SK-N-SH (cell line): ENCODE measurements at regions not wholly inside any gene's neighbourhood (a gene's known extent, or its start where the extent isn't known, plus 50 kb on each side); places are given as distances from the start of the nearest gene placed in this dataset.

Source experiments
- CTCF ChIA-PET: fragments of 300-600, 350-600 bp; formaldehyde crosslinking; extraction: SDS; loops from one replicate; lab custom pipeline; 2021; lab: Yijun Ruan, JAX
- POLR2A ChIA-PET: fragments of 350-600 bp; sonication (Branson Sonifier 250); formaldehyde crosslinking; extraction: SDS; loops from one replicate; lab custom pipeline; 2020; ENCODE audit warnings: antibody characterized with exemption, inconsistent platforms; lab: Yijun Ruan, JAX
- DNase-seq: peaks from one replicate; pipeline ENCODE4 v3.0.0; 2012
- H2AFZ ChIP-seq: fragments of 200-600 bp; sonication (generic); 2 replicates; pipeline ENCODE4 v1.8.1; 2016; ENCODE audit warnings: antibody characterized with exemption, mild to moderate bottlenecking, low read depth
- H3F3A ChIP-seq: fragments of 200-600 bp; sonication (generic); replicated peaks from 2 replicates; pipeline ENCODE3; 2016; ENCODE audit warnings: antibody characterized with exemption, mild to moderate bottlenecking; ENCODE audit not compliant: insufficient read depth
- H3K27ac ChIP-seq, 2 experiments: fragments of 200-500 bp in 1 of 2; fragments of 200-600 bp in 1 of 2; sonication (Bioruptor generic) in 1 of 2; sonication (generic), shearing (Covaris generic) in 1 of 2; 2 replicates each; pipeline versions ENCODE4 v1.5.1 to v1.6.1; 2014 to 2016; ENCODE audit warnings: low read depth in 2 of 2, inconsistent platforms in 1 of 2, low read length in 1 of 2, mild to moderate bottlenecking in 1 of 2, mixed read lengths in 1 of 2
- H3K27me3 ChIP-seq: fragments of 200-600 bp; sonication (generic), shearing (Covaris generic); 2 replicates; pipeline ENCODE4 v1.6.1; 2016; ENCODE audit warnings: mixed run types; ENCODE audit not compliant: insufficient read depth
- H3K36me3 ChIP-seq, 2 experiments: fragments of 200-500 bp in 1 of 2; fragments of 200-600 bp in 1 of 2; sonication (Bioruptor generic) in 1 of 2; sonication (generic) in 1 of 2; replicated peaks in 1 of 2; 2 replicates each; pipeline versions ENCODE3 to v1.5.1; 2014 to 2016; ENCODE audit warnings: low read length in 1 of 2, mild to moderate bottlenecking in 1 of 2; ENCODE audit not compliant: insufficient read depth in 2 of 2, control insufficient read depth in 1 of 2
- H3K4me1 ChIP-seq, 2 experiments: fragments of 200-500 bp in 1 of 2; fragments of 200-600 bp in 1 of 2; sonication (Bioruptor generic) in 1 of 2; sonication (generic), shearing (Covaris generic) in 1 of 2; 2 replicates each; pipeline versions ENCODE4 v1.5.1 to v1.6.1; 2014 to 2016; ENCODE audit warnings: low read depth in 1 of 2, low read length in 1 of 2, mixed run types in 1 of 2; ENCODE audit not compliant: insufficient read depth in 2 of 2, control insufficient read depth in 1 of 2
- H3K4me2 ChIP-seq: fragments of 200-600 bp; sonication (generic), shearing (Covaris generic); 2 replicates; pipeline ENCODE4 v1.6.1; 2017; ENCODE audit warnings: mixed run types
- H3K4me3 ChIP-seq, 2 experiments: fragments of 200-500 bp in 1 of 2; fragments of 200-600 bp in 1 of 2; sonication (Bioruptor generic) in 1 of 2; sonication (generic), shearing (Covaris generic) in 1 of 2; 2 replicates each; pipeline versions ENCODE4 v1.5.1 to v1.8.1; 2014 to 2016; ENCODE audit warnings: low read depth in 2 of 2, inconsistent platforms in 1 of 2, low read length in 1 of 2, mild to moderate bottlenecking in 1 of 2, mixed read lengths in 1 of 2, moderate library complexity in 1 of 2
- H3K79me2 ChIP-seq: fragments of 200-600 bp; sonication (generic); 2 replicates; pipeline ENCODE4 v1.8.1; 2017; ENCODE audit warnings: mild to moderate bottlenecking; ENCODE audit not compliant: insufficient read depth
- H3K9ac ChIP-seq: fragments of 200-600 bp; sonication (generic); 2 replicates; pipeline ENCODE4 v1.6.1; 2017; ENCODE audit warnings: mixed run types
- H3K9me2 ChIP-seq: fragments of 200-600 bp; sonication (generic); 2 replicates; pipeline ENCODE4 v1.6.1; 2017; ENCODE audit warnings: mixed run types
- H3K9me3 ChIP-seq: fragments of 200-600 bp; sonication (generic); 2 replicates; pipeline ENCODE4 v1.6.1; 2017; ENCODE audit warnings: mixed run types, mild to moderate bottlenecking, moderate library complexity
- H4K20me1 ChIP-seq: fragments of 200-600 bp; sonication (generic); 2 replicates; pipeline ENCODE4 v1.6.1; 2017; ENCODE audit warnings: mild to moderate bottlenecking, mixed run types; ENCODE audit not compliant: insufficient read depth
- ELF1 ChIP-seq: IDR thresholded peaks from 2 replicates; pipeline ENCODE4 v1.4.0; 2012
- FOSL2 ChIP-seq: IDR thresholded peaks from 2 replicates; pipeline ENCODE4 v1.4.0; 2012; ENCODE audit warnings: low read depth, mild to moderate bottlenecking, moderate library complexity, borderline replicate concordance
- FOXJ3 ChIP-seq: sonication (generic); formaldehyde crosslinking; IDR thresholded peaks from 2 replicates; pipeline ENCODE4 v1.5.1; 2020; ENCODE audit warnings: mild to moderate bottlenecking, missing genetic modification reagents
- MXI1 ChIP-seq: IDR thresholded peaks from 2 replicates; pipeline ENCODE4 v1.6.1; 2012; ENCODE audit warnings: mild to moderate bottlenecking, low read depth, low read length, improper control_type of control experiment
- NRF1 ChIP-seq: IDR thresholded peaks from 2 replicates; pipeline ENCODE4 v1.6.1; 2012; ENCODE audit warnings: low read depth, mild to moderate bottlenecking, low read length
- POLR2AphosphoS5 ChIP-seq: IDR thresholded peaks from 2 replicates; pipeline ENCODE4 v1.6.1; 2012; ENCODE audit warnings: low read depth, low read length
- RAD21 ChIP-seq: IDR thresholded peaks from 2 replicates; pipeline ENCODE4 v1.6.1; 2012; ENCODE audit warnings: mild to moderate bottlenecking, low read length
- RCOR1 ChIP-seq: fragments of 150-350 bp; IDR thresholded peaks from 2 replicates; pipeline ENCODE4 v1.6.1; 2017; ENCODE audit warnings: antibody characterized with exemption, low read length
- SIN3A ChIP-seq: IDR thresholded peaks from 2 replicates; pipeline ENCODE4 v1.6.1; 2012; ENCODE audit warnings: low read depth, mild to moderate bottlenecking, low read length, moderate library complexity, borderline replicate concordance
- TAF1 ChIP-seq: IDR thresholded peaks from 2 replicates; pipeline ENCODE4 v1.6.1; 2012; ENCODE audit warnings: low read depth, mild to moderate bottlenecking, low read length, moderate library complexity, borderline replicate concordance
- WGBS: methylation state at CpG from one replicate; pipeline ENCODE4 v1.1.6; 2017; ENCODE audit warnings: low lambda C conversion rate; 5-methylcytosine and 5-hydroxymethylcytosine counted together
- TF ChIP-seq, protein P1 (sequence below): IDR thresholded peaks from 2 replicates; pipeline ENCODE4 v1.6.1; 2012; ENCODE audit warnings: mild to moderate bottlenecking, low read depth, low read length, moderate library complexity
- TF ChIP-seq, protein P2 (sequence below): IDR thresholded peaks from 2 replicates; pipeline ENCODE4 v1.4.0; 2012; ENCODE audit warnings: low read depth, borderline replicate concordance
- TF ChIP-seq, protein P3 (sequence below): fragments of 200-600 bp; sonication (generic); IDR thresholded peaks from 2 replicates; pipeline ENCODE4 v1.6.1; 2017; ENCODE audit warnings: antibody characterized with exemption, mild to moderate bottlenecking, moderate library complexity

DNA sequence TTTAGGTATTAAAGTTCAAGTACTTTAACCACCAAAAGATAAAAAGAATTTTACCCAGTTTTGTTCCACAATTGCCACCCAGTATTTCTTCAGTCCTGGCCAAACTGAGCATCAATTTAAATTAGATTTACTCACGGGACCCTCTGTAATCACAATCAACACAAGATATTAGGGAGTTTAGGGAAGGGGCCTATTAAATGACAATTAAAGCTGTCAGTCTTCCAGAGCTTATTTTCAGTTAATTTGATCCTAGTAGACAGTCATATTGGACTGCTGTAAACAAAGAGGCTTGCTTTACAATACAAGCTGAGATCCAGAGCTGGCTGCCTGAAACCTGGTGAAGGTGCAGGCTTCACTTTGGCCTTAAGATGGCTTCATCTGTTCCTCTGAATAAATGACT, 321.2 kb upstream of the NBEA start:
- Histone ChIP-seq H3K27me3 (no peaks in the 10 kb centered on the region), H3K27ac (no peak overlapping the region), H3K9me2 (no peaks in the 10 kb centered on the region), H4K20me1 (no peaks in the 10 kb centered on the region), H2AFZ (no peak overlapping the region), H3K36me3 (no peaks in the 10 kb centered on the region), H3K79me2 (no peaks in the 10 kb centered on the region), H3K9ac (no peak overlapping the region), H3K9me3 (no peaks in the 10 kb centered on the region), H3K4me2 (no peak overlapping the region)
- DNase-seq, result no peak
- ChIA-PET POLR2A (no interaction called here), CTCF (interaction anchor here (0.8 kb wide), 1 partner anchor 16 kb away, joined by 3 read pairs; no protein-coding TSS in a partner anchor)
- TF ChIP-seq SIN3A (no peak), RCOR1 (no peak), FOXJ3 (CRISPR knock-in tag) (no peak), RAD21 (no peak), MXI1 (no peak), ELF1 (no peak), NRF1 (no peak), FOSL2 (no peak), POLR2AphosphoS5 (no peak), TAF1 (no peak)
- TF ChIP-seq, protein P1, sequence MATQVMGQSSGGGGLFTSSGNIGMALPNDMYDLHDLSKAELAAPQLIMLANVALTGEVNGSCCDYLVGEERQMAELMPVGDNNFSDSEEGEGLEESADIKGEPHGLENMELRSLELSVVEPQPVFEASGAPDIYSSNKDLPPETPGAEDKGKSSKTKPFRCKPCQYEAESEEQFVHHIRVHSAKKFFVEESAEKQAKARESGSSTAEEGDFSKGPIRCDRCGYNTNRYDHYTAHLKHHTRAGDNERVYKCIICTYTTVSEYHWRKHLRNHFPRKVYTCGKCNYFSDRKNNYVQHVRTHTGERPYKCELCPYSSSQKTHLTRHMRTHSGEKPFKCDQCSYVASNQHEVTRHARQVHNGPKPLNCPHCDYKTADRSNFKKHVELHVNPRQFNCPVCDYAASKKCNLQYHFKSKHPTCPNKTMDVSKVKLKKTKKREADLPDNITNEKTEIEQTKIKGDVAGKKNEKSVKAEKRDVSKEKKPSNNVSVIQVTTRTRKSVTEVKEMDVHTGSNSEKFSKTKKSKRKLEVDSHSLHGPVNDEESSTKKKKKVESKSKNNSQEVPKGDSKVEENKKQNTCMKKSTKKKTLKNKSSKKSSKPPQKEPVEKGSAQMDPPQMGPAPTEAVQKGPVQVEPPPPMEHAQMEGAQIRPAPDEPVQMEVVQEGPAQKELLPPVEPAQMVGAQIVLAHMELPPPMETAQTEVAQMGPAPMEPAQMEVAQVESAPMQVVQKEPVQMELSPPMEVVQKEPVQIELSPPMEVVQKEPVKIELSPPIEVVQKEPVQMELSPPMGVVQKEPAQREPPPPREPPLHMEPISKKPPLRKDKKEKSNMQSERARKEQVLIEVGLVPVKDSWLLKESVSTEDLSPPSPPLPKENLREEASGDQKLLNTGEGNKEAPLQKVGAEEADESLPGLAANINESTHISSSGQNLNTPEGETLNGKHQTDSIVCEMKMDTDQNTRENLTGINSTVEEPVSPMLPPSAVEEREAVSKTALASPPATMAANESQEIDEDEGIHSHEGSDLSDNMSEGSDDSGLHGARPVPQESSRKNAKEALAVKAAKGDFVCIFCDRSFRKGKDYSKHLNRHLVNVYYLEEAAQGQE, result no peak
- TF ChIP-seq, protein P2, sequence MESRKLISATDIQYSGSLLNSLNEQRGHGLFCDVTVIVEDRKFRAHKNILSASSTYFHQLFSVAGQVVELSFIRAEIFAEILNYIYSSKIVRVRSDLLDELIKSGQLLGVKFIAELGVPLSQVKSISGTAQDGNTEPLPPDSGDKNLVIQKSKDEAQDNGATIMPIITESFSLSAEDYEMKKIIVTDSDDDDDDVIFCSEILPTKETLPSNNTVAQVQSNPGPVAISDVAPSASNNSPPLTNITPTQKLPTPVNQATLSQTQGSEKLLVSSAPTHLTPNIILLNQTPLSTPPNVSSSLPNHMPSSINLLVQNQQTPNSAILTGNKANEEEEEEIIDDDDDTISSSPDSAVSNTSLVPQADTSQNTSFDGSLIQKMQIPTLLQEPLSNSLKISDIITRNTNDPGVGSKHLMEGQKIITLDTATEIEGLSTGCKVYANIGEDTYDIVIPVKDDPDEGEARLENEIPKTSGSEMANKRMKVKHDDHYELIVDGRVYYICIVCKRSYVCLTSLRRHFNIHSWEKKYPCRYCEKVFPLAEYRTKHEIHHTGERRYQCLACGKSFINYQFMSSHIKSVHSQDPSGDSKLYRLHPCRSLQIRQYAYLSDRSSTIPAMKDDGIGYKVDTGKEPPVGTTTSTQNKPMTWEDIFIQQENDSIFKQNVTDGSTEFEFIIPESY, result no peak
- TF ChIP-seq, protein P3, sequence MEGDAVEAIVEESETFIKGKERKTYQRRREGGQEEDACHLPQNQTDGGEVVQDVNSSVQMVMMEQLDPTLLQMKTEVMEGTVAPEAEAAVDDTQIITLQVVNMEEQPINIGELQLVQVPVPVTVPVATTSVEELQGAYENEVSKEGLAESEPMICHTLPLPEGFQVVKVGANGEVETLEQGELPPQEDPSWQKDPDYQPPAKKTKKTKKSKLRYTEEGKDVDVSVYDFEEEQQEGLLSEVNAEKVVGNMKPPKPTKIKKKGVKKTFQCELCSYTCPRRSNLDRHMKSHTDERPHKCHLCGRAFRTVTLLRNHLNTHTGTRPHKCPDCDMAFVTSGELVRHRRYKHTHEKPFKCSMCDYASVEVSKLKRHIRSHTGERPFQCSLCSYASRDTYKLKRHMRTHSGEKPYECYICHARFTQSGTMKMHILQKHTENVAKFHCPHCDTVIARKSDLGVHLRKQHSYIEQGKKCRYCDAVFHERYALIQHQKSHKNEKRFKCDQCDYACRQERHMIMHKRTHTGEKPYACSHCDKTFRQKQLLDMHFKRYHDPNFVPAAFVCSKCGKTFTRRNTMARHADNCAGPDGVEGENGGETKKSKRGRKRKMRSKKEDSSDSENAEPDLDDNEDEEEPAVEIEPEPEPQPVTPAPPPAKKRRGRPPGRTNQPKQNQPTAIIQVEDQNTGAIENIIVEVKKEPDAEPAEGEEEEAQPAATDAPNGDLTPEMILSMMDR, result no peak
- TF ChIP-seq, all 33 proteins: peak for 0
- no peaks in the 10 kb centered on the region for H3F3A ChIP-seq
- 86% methylated on average over 1 of the region's 1 CpG for WGBS
- H3K4me1 ChIP-seq, result no peaks in the 10 kb centered on the region; a peak in 2 of 4 replicates
- H3K4me3 ChIP-seq, result no peak overlapping the region
